OCI-LY1 (cell line): ENCODE measurements at regions not wholly inside any gene's neighbourhood (a gene's known extent, or its start where the extent isn't known, plus 50 kb on each side); places are given as distances from the start of the nearest gene placed in this dataset.

ENCODE experiments used
- H2AFZ ChIP-seq: fragments of 200-600 bp; sonication (generic), shearing (Covaris generic); 2 replicates; pipeline ENCODE4 v1.6.0; 2014; ENCODE audit warnings: antibody characterized with exemption, mild to moderate bottlenecking, low read length
- H3F3A ChIP-seq: fragments of 200-600 bp; sonication (generic), shearing (Covaris generic); 2 replicates; pipeline ENCODE4 v1.6.0; 2014; ENCODE audit warnings: mild to moderate bottlenecking, antibody characterized with exemption, low read length, moderate library complexity; ENCODE audit not compliant: insufficient read depth
- H3K27ac ChIP-seq: fragments of 200-600 bp; sonication (generic); 2 replicates; pipeline ENCODE4 v1.5.1; 2014; ENCODE audit warnings: low read length, mixed run types, mild to moderate bottlenecking, low read depth; ENCODE audit not compliant: poor library complexity, severe bottlenecking
- H3K27me3 ChIP-seq: fragments of 200-600 bp; sonication (generic); 2 replicates; pipeline ENCODE4 v1.6.0; 2014; ENCODE audit warnings: antibody characterized with exemption, mild to moderate bottlenecking, low read length, moderate library complexity; ENCODE audit not compliant: insufficient read depth
- H3K36me3 ChIP-seq: fragments of 200-600 bp; sonication (generic); 2 replicates; pipeline ENCODE4 v1.6.1; 2014; ENCODE audit warnings: mild to moderate bottlenecking, antibody characterized with exemption, low read length, moderate library complexity, mixed read lengths; ENCODE audit not compliant: insufficient read depth
- H3K4me1 ChIP-seq: fragments of 200-600 bp; sonication (generic); 2 replicates; pipeline ENCODE4 v1.5.1; 2014; ENCODE audit warnings: mild to moderate bottlenecking, low read length, moderate library complexity; ENCODE audit not compliant: insufficient read depth, severe bottlenecking
- H3K4me2 ChIP-seq: fragments of 200-600 bp; sonication (generic), shearing (Covaris generic); 2 replicates; pipeline ENCODE4 v1.6.1; 2014; ENCODE audit warnings: low read length
- H3K4me3 ChIP-seq: fragments of 200-600 bp; sonication (generic); 2 replicates; pipeline ENCODE4 v1.5.1; 2014; ENCODE audit warnings: low read length, low read depth, mild to moderate bottlenecking, mixed read lengths; ENCODE audit not compliant: poor library complexity, severe bottlenecking
- H3K79me2 ChIP-seq: fragments of 200-600 bp; shearing (Covaris generic); 2 replicates; pipeline ENCODE4 v1.6.1; 2016; ENCODE audit warnings: mixed run types, low read length, mixed read lengths; ENCODE audit not compliant: insufficient read depth
- H3K9ac ChIP-seq: fragments of 200-600 bp; sonication (generic), shearing (Covaris generic); 2 replicates; pipeline ENCODE4 v1.6.1; 2014; ENCODE audit warnings: mild to moderate bottlenecking, low read length, mixed read lengths
- H3K9me2 ChIP-seq: fragments of 200-600 bp; sonication (generic), shearing (Covaris generic); 2 replicates; pipeline ENCODE4 v1.6.1; 2014; ENCODE audit warnings: low read depth, mild to moderate bottlenecking, low read length, mixed read lengths
- H3K9me3 ChIP-seq: fragments of 200-600 bp; shearing (Covaris generic); 2 replicates; pipeline ENCODE4 v1.6.1; 2014; ENCODE audit warnings: low read length, mixed read lengths
- H4K20me1 ChIP-seq: fragments of 200-600 bp; sonication (generic), shearing (Covaris generic); 2 replicates; pipeline ENCODE4 v1.6.0; 2016; ENCODE audit warnings: mild to moderate bottlenecking, low read length; ENCODE audit not compliant: insufficient read depth
- CTCF ChIP-seq: fragments of 200-600 bp; sonication (generic), shearing (Covaris generic); IDR thresholded peaks from 2 replicates; pipeline ENCODE4 v1.5.1; 2017; ENCODE audit warnings: mild to moderate bottlenecking, antibody characterized with exemption, low read length, moderate library complexity, mixed read lengths
- EZH2 ChIP-seq: fragments of 200-600 bp; sonication (generic), shearing (Covaris generic); IDR thresholded peaks from 2 replicates; pipeline ENCODE4 v1.8.0; 2017; ENCODE audit warnings: borderline replicate concordance, mixed run types, mild to moderate bottlenecking, antibody characterized with exemption, low read length, moderate library complexity, mixed read lengths

DNA sequence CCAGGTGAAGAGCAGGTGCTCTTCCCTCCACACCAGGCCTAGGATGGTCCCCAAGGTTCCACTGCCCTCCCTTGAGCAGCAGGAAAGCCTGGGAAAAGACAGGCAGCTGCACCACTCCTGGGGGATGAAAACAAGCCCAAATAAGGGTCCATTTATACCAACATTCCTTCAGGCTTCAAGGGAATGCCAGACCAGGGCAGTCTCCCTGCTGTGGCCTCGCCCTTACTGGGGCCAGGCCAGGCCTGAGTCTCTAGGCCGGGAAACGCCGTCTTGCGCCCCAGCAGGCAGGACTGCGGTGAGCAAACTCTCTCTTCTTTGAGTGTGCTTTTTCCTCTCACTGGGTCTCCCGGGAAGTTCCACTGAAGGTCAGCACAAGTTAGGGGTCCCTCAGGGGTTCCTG lies 443.5 kb downstream of the SOX6 start:
- Histone ChIP-seq H3K9me3 (no peaks in the 10 kb centered on the region), H4K20me1 (no peaks in the 10 kb centered on the region), H3K9ac (no peak overlapping the region), H3F3A (no peaks in the 10 kb centered on the region), H3K4me1 (no peaks in the 10 kb centered on the region), H2AFZ (no peak overlapping the region), H3K27me3 (no peaks in the 10 kb centered on the region), H3K27ac (no peak overlapping the region), H3K9me2 (no peaks in the 10 kb centered on the region), H3K4me2 (no peak overlapping the region), H3K79me2 (no peaks in the 10 kb centered on the region), H3K36me3 (no peaks in the 10 kb centered on the region), H3K4me3 (no peak overlapping the region)
- TF ChIP-seq CTCF (no peak), EZH2 (no peak)

DNA sequence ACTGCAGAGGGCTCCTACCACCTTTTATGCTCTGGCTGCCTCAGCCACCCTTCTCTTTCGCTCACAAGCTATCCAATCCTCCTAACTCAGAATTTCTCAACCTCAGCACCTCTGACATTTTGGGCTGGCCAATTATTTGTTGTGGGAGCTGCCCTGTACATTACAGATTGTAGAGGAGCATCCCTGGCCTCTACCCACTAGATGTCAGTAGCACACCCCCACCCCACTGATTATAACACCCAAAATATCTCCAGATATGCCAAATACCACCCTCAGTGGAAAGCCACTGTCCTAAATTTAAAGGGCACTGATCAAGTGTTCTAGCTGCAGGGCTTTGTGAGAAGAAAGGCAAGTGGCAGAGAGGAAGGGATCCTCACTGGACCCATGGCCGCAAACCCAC lies 443.1 kb downstream of the SOX6 start:
- Histone ChIP-seq H3K4me3 (no peak overlapping the region), H3K9ac (no peak overlapping the region), H3K9me2 (no peaks in the 10 kb centered on the region), H4K20me1 (no peaks in the 10 kb centered on the region), H3K36me3 (no peaks in the 10 kb centered on the region), H3K27ac (no peak overlapping the region), H2AFZ (no peak overlapping the region), H3K79me2 (no peaks in the 10 kb centered on the region), H3K4me2 (no peak overlapping the region), H3K27me3 (no peaks in the 10 kb centered on the region), H3F3A (no peaks in the 10 kb centered on the region), H3K4me1 (no peaks in the 10 kb centered on the region), H3K9me3 (no peaks in the 10 kb centered on the region)
- TF ChIP-seq CTCF (no peak; the same call in 1 of the 2 replicates), EZH2 (no peak)
